Neural cell (in vitro differentiated cells): ENCODE measurements at regions not wholly inside any gene's neighbourhood (a gene's known extent, or its start where the extent isn't known, plus 50 kb on each side); places are given as distances from the start of the nearest gene placed in this dataset.

ENCODE experiments used
- H2AFZ ChIP-seq: fragments of 200-600, 300-800 bp; sonication (generic), shearing (Covaris generic); 2 replicates; pipeline ENCODE4 v1.6.0; 2014; ENCODE audit warnings: low read depth, mild to moderate bottlenecking, antibody characterized with exemption, low read length, moderate library complexity
- H3F3A ChIP-seq: fragments of 200-600 bp; shearing (Covaris generic); 2 replicates; pipeline ENCODE4 v1.6.1; 2016; ENCODE audit warnings: mild to moderate bottlenecking, moderate library complexity, mixed read lengths, antibody characterized with exemption, low read length; ENCODE audit not compliant: insufficient read depth, poor library complexity, severe bottlenecking
- H3K27ac ChIP-seq: fragments of 200-600, 300-800 bp; sonication (generic), shearing (Covaris generic); 2 replicates; pipeline ENCODE4 v1.5.1; 2014; ENCODE audit warnings: mild to moderate bottlenecking, low read length, moderate library complexity
- H3K27me3 ChIP-seq: fragments of 300-800, 200-600 bp; sonication (generic), shearing (Covaris generic); 2 replicates; pipeline ENCODE4 v1.6.0; 2014; ENCODE audit warnings: mild to moderate bottlenecking, low read depth, low read length, moderate library complexity; ENCODE audit not compliant: insufficient read depth
- H3K36me3 ChIP-seq: fragments of 300-800, 200-600 bp; sonication (generic), shearing (Covaris generic); 2 replicates; pipeline ENCODE4 v1.5.1; 2014; ENCODE audit warnings: mild to moderate bottlenecking, antibody characterized with exemption, low read length, moderate library complexity; ENCODE audit not compliant: insufficient read depth
- H3K4me2 ChIP-seq: fragments of 300-800, 200-600 bp; sonication (generic), shearing (Covaris generic); 2 replicates; pipeline ENCODE4 v1.6.0; 2014; ENCODE audit warnings: mild to moderate bottlenecking, low read length
- H3K4me3 ChIP-seq: fragments of 300-800, 200-600 bp; sonication (generic), shearing (Covaris generic); 2 replicates; pipeline ENCODE4 v1.5.1; 2014; ENCODE audit warnings: mild to moderate bottlenecking, low read length, moderate library complexity
- H3K79me2 ChIP-seq: fragments of 200-600 bp; shearing (Covaris generic); replicated peaks from 2 replicates; pipeline ENCODE4 v1.6.0; 2014; ENCODE audit warnings: mild to moderate bottlenecking, low read length, moderate library complexity; ENCODE audit not compliant: insufficient read depth
- H3K9ac ChIP-seq: fragments of 300-800, 200-600 bp; sonication (generic), shearing (Covaris generic); 2 replicates; pipeline ENCODE4 v1.6.1; 2016; ENCODE audit warnings: mild to moderate bottlenecking, low read length, mixed read lengths
- H3K9me2 ChIP-seq: fragments of 200-600 bp; shearing (Covaris generic); 2 replicates; pipeline ENCODE4 v1.6.1; 2016; ENCODE audit warnings: mild to moderate bottlenecking, low read length, mixed read lengths; ENCODE audit not compliant: insufficient read depth
- H3K9me3 ChIP-seq: fragments of 200-600, 300-800 bp; sonication (generic), shearing (Covaris generic); 2 replicates; pipeline ENCODE4 v1.6.1; 2016; ENCODE audit warnings: mild to moderate bottlenecking, mixed run types, low read length, moderate library complexity, mixed read lengths
- H4K20me1 ChIP-seq: fragments of 200-600 bp; shearing (Covaris generic); 2 replicates; pipeline ENCODE4 v1.6.1; 2016; ENCODE audit warnings: mild to moderate bottlenecking, mixed run types; ENCODE audit not compliant: insufficient read depth
- MXI1 ChIP-seq: fragments of 450-650 bp; conservative IDR thresholded peaks from 2 replicates; pipeline ENCODE4 v1.6.1; 2014; ENCODE audit warnings: antibody characterized with exemption, mild to moderate bottlenecking; ENCODE audit not compliant: poor library complexity, severe bottlenecking
- POLR2AphosphoS5 ChIP-seq: IDR thresholded peaks from 2 replicates; pipeline ENCODE4 v1.6.1; 2012
- SMC3 ChIP-seq: fragments of 450-650 bp; conservative IDR thresholded peaks from 2 replicates; pipeline ENCODE4 v1.6.1; 2014; ENCODE audit warnings: antibody characterized with exemption, mild to moderate bottlenecking, moderate library complexity; ENCODE audit not compliant: poor library complexity
- TF ChIP-seq, protein P1 (sequence below): fragments of 450-650 bp; IDR thresholded peaks from 2 replicates; pipeline ENCODE4 v1.5.1; 2014; ENCODE audit warnings: antibody characterized with exemption, mild to moderate bottlenecking, moderate library complexity; ENCODE audit not compliant: poor library complexity, severe bottlenecking
- TF ChIP-seq, protein P2 (sequence below): IDR thresholded peaks from 2 replicates; pipeline ENCODE4 v1.6.1; 2012; ENCODE audit warnings: borderline replicate concordance

GRCh38 chr7:136070736-136071505 lies 93.8 kb upstream of the MTPN start:
- Histone ChIP-seq H3K9me2 (no peaks in the 10 kb centered on the region), H3K36me3 (no peaks in the 10 kb centered on the region), H3K9me3 (no peaks in the 10 kb centered on the region), H3K9ac (no peak overlapping the region), H3F3A (no peaks in the 10 kb centered on the region), H2AFZ (no peak overlapping the region), H4K20me1 (no peaks in the 10 kb centered on the region), H3K79me2 (no peaks in the 10 kb centered on the region), H3K27me3 (no peaks in the 10 kb centered on the region), H3K27ac (no peak overlapping the region), H3K4me2 (no peak overlapping the region), H3K4me3 (no peak overlapping the region)
- TF ChIP-seq POLR2AphosphoS5 (no peak), MXI1 (no peak)
- TF ChIP-seq, protein P1, sequence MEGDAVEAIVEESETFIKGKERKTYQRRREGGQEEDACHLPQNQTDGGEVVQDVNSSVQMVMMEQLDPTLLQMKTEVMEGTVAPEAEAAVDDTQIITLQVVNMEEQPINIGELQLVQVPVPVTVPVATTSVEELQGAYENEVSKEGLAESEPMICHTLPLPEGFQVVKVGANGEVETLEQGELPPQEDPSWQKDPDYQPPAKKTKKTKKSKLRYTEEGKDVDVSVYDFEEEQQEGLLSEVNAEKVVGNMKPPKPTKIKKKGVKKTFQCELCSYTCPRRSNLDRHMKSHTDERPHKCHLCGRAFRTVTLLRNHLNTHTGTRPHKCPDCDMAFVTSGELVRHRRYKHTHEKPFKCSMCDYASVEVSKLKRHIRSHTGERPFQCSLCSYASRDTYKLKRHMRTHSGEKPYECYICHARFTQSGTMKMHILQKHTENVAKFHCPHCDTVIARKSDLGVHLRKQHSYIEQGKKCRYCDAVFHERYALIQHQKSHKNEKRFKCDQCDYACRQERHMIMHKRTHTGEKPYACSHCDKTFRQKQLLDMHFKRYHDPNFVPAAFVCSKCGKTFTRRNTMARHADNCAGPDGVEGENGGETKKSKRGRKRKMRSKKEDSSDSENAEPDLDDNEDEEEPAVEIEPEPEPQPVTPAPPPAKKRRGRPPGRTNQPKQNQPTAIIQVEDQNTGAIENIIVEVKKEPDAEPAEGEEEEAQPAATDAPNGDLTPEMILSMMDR, result no peak

DNA sequence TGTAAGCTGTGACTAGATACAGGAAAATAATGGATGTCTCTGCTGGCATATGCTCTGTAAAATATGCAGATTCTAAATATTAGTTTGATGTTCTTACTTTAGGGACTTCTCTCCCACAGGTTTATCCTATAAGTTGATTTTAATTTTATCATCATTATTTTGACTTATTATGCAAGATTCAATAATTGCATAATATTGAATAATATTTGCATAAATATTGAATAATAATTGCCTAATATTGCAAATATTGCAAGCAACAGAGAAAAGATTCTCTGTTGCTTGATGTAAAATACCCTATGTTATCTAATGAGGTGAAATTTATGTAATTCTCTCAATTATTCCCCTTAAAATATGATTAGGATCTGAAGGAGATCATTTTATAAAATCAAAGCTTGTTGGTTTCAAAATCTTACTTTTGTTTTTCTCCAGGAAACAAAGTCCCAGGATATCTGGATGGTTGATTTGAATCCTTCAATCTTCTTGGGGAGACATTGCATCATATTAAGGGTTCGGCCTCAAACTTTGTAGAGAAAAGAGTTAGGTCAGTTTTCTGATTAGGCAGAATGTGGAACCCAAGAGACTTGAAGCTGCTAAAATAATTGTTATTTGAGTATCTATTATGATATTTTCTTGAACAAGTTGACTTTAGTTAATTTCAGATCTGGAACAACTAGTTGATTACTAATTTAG lies 92.8 kb upstream of the MTPN start:
- no peaks in the 10 kb centered on the region for H3K9me2 ChIP-seq
- H3K4me3 ChIP-seq, result no peak overlapping the region
- H3K79me2 ChIP-seq, result no peaks in the 10 kb centered on the region
- H3K9me3 ChIP-seq, result no peaks in the 10 kb centered on the region
- no peak overlapping the region for H3K9ac ChIP-seq
- no peak overlapping the region for H3K27ac ChIP-seq
- no peak for TF ChIP-seq SMC3
- TF ChIP-seq POLR2AphosphoS5, result no peak
- no peak for TF ChIP-seq MXI1
- TF ChIP-seq, protein P2, sequence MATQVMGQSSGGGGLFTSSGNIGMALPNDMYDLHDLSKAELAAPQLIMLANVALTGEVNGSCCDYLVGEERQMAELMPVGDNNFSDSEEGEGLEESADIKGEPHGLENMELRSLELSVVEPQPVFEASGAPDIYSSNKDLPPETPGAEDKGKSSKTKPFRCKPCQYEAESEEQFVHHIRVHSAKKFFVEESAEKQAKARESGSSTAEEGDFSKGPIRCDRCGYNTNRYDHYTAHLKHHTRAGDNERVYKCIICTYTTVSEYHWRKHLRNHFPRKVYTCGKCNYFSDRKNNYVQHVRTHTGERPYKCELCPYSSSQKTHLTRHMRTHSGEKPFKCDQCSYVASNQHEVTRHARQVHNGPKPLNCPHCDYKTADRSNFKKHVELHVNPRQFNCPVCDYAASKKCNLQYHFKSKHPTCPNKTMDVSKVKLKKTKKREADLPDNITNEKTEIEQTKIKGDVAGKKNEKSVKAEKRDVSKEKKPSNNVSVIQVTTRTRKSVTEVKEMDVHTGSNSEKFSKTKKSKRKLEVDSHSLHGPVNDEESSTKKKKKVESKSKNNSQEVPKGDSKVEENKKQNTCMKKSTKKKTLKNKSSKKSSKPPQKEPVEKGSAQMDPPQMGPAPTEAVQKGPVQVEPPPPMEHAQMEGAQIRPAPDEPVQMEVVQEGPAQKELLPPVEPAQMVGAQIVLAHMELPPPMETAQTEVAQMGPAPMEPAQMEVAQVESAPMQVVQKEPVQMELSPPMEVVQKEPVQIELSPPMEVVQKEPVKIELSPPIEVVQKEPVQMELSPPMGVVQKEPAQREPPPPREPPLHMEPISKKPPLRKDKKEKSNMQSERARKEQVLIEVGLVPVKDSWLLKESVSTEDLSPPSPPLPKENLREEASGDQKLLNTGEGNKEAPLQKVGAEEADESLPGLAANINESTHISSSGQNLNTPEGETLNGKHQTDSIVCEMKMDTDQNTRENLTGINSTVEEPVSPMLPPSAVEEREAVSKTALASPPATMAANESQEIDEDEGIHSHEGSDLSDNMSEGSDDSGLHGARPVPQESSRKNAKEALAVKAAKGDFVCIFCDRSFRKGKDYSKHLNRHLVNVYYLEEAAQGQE, result no peak
- H3F3A ChIP-seq, result no peaks in the 10 kb centered on the region
- no peak overlapping the region for H3K4me2 ChIP-seq
- no peaks in the 10 kb centered on the region for H4K20me1 ChIP-seq
- no peaks in the 10 kb centered on the region for H3K36me3 ChIP-seq
- no peak overlapping the region for H2AFZ ChIP-seq
- H3K27me3 ChIP-seq, result no peaks in the 10 kb centered on the region

GRCh38 chr7:136067277-136067676 lies 90.1 kb upstream of the MTPN start:
- Histone ChIP-seq H3K9ac (no peak overlapping the region), H2AFZ (no peak overlapping the region), H3K27me3 (no peaks in the 10 kb centered on the region), H3F3A (peaks cover 4% of the 10 kb centered on the region), H3K4me2 (no peak overlapping the region), H3K9me2 (no peaks in the 10 kb centered on the region), H3K4me3 (no peak overlapping the region), H3K9me3 (no peaks in the 10 kb centered on the region), H3K79me2 (no peaks in the 10 kb centered on the region), H3K27ac (no peak overlapping the region), H4K20me1 (no peaks in the 10 kb centered on the region), H3K36me3 (no peaks in the 10 kb centered on the region)
- TF ChIP-seq SMC3 (no peak), POLR2AphosphoS5 (no peak)
- TF ChIP-seq, protein P2, result no peak
